ENCODE measurements at regions not wholly inside any gene's neighbourhood (a gene's known extent, or its start where the extent isn't known, plus 50 kb on each side); places are given as distances from the start of the nearest gene placed in this dataset.

- Histone ChIP-seq H3K4me1 (ENCODE audit: insufficient read depth) (no peaks in the 10 kb centered on the region), H3K36me3 (replicated peaks; ENCODE audit: insufficient read depth, low read depth) (no peaks in the 10 kb centered on the region), H3K4me2 (no peak overlapping the region), H3K9me2 (replicated peaks; ENCODE audit: insufficient read depth) (no peaks in the 10 kb centered on the region), H3K27me3 (no peaks in the 10 kb centered on the region), H3K27ac (no peak overlapping the region), H2AFZ (no peak overlapping the region), H4K20me1 (ENCODE audit: insufficient read depth, poor library complexity, severe bottlenecking) (no peaks in the 10 kb centered on the region), H3K9me3 (ENCODE audit: low read depth) (no peaks in the 10 kb centered on the region), H3K4me3 (no peak overlapping the region), H3K79me2 (no peaks in the 10 kb centered on the region)
- no peak for DNase-seq (ENCODE audit: low spot score)
- TF ChIP-seq EZH2phosphoT487 (IDR thresholded peaks at IDR 0.05; ENCODE audit: low read depth, severe bottlenecking, unreplicated experiment) (no peak), EZH2 (IDR thresholded peaks at IDR 0.05; ENCODE audit: borderline replicate concordance) (no peak)
- TF ChIP-seq, protein P1, sequence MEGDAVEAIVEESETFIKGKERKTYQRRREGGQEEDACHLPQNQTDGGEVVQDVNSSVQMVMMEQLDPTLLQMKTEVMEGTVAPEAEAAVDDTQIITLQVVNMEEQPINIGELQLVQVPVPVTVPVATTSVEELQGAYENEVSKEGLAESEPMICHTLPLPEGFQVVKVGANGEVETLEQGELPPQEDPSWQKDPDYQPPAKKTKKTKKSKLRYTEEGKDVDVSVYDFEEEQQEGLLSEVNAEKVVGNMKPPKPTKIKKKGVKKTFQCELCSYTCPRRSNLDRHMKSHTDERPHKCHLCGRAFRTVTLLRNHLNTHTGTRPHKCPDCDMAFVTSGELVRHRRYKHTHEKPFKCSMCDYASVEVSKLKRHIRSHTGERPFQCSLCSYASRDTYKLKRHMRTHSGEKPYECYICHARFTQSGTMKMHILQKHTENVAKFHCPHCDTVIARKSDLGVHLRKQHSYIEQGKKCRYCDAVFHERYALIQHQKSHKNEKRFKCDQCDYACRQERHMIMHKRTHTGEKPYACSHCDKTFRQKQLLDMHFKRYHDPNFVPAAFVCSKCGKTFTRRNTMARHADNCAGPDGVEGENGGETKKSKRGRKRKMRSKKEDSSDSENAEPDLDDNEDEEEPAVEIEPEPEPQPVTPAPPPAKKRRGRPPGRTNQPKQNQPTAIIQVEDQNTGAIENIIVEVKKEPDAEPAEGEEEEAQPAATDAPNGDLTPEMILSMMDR (IDR thresholded peaks at IDR 0.05; ENCODE audit: poor library complexity): no peak
- whole genome bisulfite sequencing (ENCODE audit: low lambda C conversion rate, missing lambda C conversion rate): 75% methylated on average over 5 of the region's 5 CpGs
Observed at GRCh38 chr12:97173688-97174410, 266.8 kb downstream of the NEDD1 start.

DNA sequence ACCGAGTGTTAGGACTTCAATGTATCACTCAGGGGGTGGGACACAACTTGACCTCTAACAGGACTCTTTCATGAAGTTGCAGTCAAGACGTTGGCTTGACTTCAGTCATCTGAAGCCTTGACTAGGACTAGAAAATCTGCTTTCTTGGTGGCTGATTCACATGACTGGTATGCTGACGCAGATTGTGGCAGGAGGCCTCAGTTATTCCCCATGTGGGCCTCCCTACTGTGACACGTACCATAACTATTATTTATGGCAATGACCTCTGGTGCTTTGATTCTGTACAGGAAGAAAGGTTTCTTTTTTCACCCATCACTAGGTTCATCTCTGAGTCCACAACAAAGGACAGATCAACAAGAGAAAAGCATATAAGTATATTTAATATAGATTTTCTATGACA lies 270.4 kb downstream of the NEDD1 start:
- Histone ChIP-seq H3K4me2 (no peak overlapping the region), H3K27me3 (no peaks in the 10 kb centered on the region), H4K20me1 (ENCODE audit: insufficient read depth, poor library complexity, severe bottlenecking) (no peaks in the 10 kb centered on the region), H3K79me2 (no peaks in the 10 kb centered on the region), H3K36me3 (replicated peaks; ENCODE audit: insufficient read depth, low read depth) (no peaks in the 10 kb centered on the region), H3K27ac (no peak overlapping the region), H3K4me3 (no peak overlapping the region), H3K9me3 (ENCODE audit: low read depth) (no peaks in the 10 kb centered on the region), H3K9me2 (replicated peaks; ENCODE audit: insufficient read depth) (no peaks in the 10 kb centered on the region), H3K4me1 (ENCODE audit: insufficient read depth) (no peaks in the 10 kb centered on the region), H2AFZ (no peak overlapping the region)
- DNase-seq (ENCODE audit: low spot score): no peak
- 88% methylated on average over 4 of the region's 4 CpGs for WGBS (ENCODE audit: low lambda C conversion rate, missing lambda C conversion rate)
- TF ChIP-seq, protein P1 (IDR thresholded peaks at IDR 0.05; ENCODE audit: poor library complexity): no peak
- TF ChIP-seq EZH2phosphoT487 (IDR thresholded peaks at IDR 0.05; ENCODE audit: low read depth, severe bottlenecking, unreplicated experiment): no peak
- no peak for TF ChIP-seq EZH2 (IDR thresholded peaks at IDR 0.05; ENCODE audit: borderline replicate concordance)

- H3K4me2 ChIP-seq: no peak overlapping the region
- H3K9me2 ChIP-seq (replicated peaks; ENCODE audit: insufficient read depth): no peaks in the 10 kb centered on the region
- 76% methylated on average over 10 of the region's 10 CpGs for WGBS (ENCODE audit: low lambda C conversion rate, missing lambda C conversion rate)
- no peaks in the 10 kb centered on the region for H3K27me3 ChIP-seq
- TF ChIP-seq, protein P1 (IDR thresholded peaks at IDR 0.05; ENCODE audit: poor library complexity): no peak
- TF ChIP-seq EZH2 (IDR thresholded peaks at IDR 0.05; ENCODE audit: borderline replicate concordance): no peak
- TF ChIP-seq EZH2phosphoT487 (IDR thresholded peaks at IDR 0.05; ENCODE audit: low read depth, severe bottlenecking, unreplicated experiment): no peak
- no peaks in the 10 kb centered on the region for H3K4me1 ChIP-seq (ENCODE audit: insufficient read depth)
- no peak overlapping the region for H3K4me3 ChIP-seq
- no peaks in the 10 kb centered on the region for H3K79me2 ChIP-seq
- DNase-seq (ENCODE audit: low spot score): no peak
- H3K36me3 ChIP-seq (replicated peaks; ENCODE audit: insufficient read depth, low read depth): no peaks in the 10 kb centered on the region
- H2AFZ ChIP-seq: no peak overlapping the region
- H3K9me3 ChIP-seq (ENCODE audit: low read depth): no peaks in the 10 kb centered on the region
- no peaks in the 10 kb centered on the region for H4K20me1 ChIP-seq (ENCODE audit: insufficient read depth, poor library complexity, severe bottlenecking)
- H3K27ac ChIP-seq: no peak overlapping the region
Observed at GRCh38 chr12:97181571-97182265, 274.7 kb downstream of the NEDD1 start.
